ENCODE measurements at regions not wholly inside any gene's neighbourhood (a gene's known extent, or its start where the extent isn't known, plus 50 kb on each side); places are given as distances from the start of the nearest gene placed in this dataset.

- no peak for TF ChIP-seq CTCF (IDR thresholded peaks at IDR 0.05; ENCODE audit: insufficient read depth, low read depth, low read length)
- TF ChIP-seq EZH2 (IDR thresholded peaks at IDR 0.05; ENCODE audit: insufficient read depth, low read length) = no peak
Observed at GRCh38 chr10:22158426-22158825, 59.4 kb downstream of the EBLN1 start.

Measured in astrocyte (in vitro differentiated cells and primary cell).